PC-9 (cell line): ENCODE measurements at regions not wholly inside any gene's neighbourhood (a gene's known extent, or its start where the extent isn't known, plus 50 kb on each side); places are given as distances from the start of the nearest gene placed in this dataset.

Experiments
- CTCF ChIP-seq: fragments of 200-600 bp; sonication (generic); conservative IDR thresholded peaks from 2 replicates; pipeline ENCODE4 v1.6.1; 2017; ENCODE audit warnings: mixed run types, antibody characterized with exemption, mild to moderate bottlenecking, moderate library complexity
- EZH2 ChIP-seq: fragments of 200-600 bp; sonication (generic); IDR thresholded peaks from 2 replicates; pipeline ENCODE4 v1.8.0; 2017; ENCODE audit warnings: antibody characterized with exemption, low read depth

- TF ChIP-seq CTCF (no peak), EZH2 (no peak)
These were observed 208.9 kb upstream of the PFKP start for GRCh38 chr10:2858452-2858851.
